NCI-H82 (cell line): ENCODE measurements at regions not wholly inside any gene's neighbourhood (a gene's known extent, or its start where the extent isn't known, plus 50 kb on each side); places are given as distances from the start of the nearest gene placed in this dataset.
A peak's percentile ranks its signal among the peaks of the same experiment; 100 is the strongest.

ENCODE experiments used
- DNase-seq: peaks from one replicate; lab custom pipeline; 2025; lab: John Stamatoyannopoulos, UW

DNA sequence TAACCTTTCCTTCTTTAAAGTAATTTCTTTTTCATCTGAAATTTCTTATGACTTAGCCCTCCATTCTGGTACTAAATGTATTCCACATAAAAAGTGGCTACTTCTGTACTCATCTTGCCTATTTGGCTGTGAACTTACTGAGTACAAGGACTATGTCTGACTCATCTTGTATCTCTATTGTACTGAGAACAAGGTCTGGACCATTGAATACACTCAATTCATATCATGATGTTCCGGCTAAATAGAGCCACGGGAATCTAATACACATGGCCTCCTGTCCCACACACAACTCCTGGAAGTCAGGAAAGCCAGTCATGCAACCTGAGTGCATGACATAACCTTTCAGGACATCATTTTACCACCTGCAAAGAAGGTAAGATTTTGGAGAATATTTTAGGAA lies 203.9 kb downstream of the PLK2 start:
- no peak for DNase-seq

DNA sequence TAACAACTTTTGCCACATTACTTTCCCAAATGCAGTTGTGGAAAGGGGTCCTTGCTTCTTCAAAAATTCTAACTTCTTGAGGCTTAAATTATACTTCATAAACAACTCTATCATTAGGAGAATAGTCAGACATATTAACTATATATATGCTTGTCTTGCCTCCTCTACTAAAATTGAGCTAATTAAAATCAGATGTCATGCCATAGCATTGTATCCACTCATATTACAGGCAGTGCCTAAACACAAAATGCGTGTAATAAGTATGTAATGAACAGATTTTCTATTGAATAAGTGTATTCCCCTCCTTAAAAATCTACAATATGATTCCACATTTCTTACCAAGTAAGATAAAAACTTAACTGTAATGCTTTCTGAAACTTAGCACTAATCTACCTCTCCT lies 204.5 kb downstream of the PLK2 start:
- no peak for DNase-seq

GRCh38 chr5:58248221-58248620 lies 211.7 kb downstream of the PLK2 start:
- no peak for DNase-seq

DNA sequence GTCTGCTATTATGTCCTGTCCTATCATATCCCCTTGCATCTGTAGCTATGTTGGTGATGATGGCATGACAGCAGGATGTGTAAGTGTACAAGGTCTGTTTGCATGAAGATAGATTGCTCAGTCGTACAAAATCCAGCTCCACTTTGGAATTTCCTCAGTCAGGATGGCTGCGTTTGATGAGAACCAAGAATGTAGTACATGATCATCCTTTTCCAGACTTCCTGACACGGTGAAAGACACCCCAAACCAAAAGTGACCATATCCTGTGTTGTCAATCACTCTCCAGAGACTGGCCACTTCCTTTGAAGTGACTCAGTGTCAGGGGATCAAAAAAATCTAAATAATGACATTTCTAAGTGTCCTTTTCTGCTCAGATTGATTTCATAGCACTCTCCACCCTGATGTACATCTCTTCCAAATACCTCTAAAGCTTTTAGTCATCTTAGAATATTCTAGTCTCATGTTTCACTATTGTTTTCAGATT lies 213.4 kb downstream of the PLK2 start:
- DNase-seq, result no peak

GRCh38 chr5:58245476-58245840 lies 214.4 kb downstream of the PLK2 start:
- DNase-seq, result no peak

DNA sequence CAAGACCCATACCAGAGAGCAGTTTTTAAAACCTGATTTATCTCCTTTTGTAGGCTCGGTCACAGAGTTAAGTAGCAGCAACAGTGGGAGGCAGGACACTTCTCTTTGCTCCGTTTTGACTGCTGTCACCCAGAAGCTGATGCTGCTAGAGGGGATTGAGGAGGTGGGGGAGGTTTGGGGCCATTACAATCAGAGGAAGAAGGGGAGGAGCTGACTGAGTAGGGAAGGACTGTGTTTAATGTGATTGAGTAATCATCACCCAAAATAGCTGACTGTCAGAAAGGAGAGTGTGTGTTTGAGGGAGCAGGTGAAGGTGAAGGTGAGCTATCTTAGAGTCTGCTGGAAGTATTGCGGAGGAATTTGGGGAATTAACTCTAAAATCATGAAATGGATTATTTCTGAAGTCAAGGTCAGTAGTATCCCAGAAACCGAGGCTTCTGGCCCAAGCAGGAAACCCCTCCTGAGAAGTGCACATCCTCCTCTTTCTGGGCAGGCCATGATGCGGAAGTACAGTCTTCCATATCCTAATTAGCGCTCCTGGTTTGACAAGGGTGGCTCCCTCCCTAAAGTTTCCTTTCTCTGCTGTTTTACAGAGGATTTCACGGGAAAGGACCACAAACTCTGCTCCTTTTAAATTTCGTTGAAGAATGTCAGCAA lies 214.9 kb downstream of the PLK2 start:
- no peak for DNase-seq

- DNase-seq, result no peak
These were observed 218.5 kb downstream of the PLK2 start for GRCh38 chr5:58241389-58241788.

DNA sequence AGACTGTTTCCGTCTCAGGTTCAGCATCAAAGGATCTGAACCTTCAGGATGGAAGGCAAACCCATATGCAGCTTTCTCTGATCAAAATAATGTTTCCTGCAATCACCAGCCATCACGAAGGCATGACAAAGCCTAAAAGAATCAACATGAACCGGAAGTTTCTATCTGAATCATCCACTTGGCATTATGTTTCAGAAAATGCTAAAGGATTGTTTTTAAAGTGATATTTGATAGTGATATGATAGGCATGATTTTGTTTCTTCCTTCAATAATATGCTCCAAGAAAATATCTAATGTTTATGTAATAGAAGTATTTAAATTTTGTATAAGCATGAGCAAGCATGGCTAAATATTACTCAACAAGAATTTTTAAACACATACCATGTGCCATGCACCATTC lies 219.6 kb downstream of the PLK2 start:
- DNase-seq, result no peak

DNA sequence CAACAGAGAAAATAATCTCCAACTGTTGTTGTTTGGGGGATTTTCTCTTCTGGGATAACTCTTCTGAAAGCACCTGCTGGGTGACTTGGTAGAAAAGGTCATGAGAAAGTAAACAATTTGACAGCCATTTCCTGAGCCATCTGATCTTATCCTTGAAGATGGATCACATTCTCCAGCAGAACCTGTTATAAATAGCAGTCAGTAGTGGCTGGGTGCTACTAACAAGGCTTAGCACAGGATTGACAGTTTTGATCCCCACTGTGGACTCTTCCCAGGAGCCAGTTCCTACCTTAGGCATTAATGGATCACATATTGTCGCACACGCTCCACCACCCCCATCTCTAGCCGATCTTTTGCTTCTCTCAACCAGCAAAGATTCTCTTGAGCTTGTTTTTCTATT lies 220.2 kb downstream of the PLK2 start:
- DNase-seq, result peak; percentile 84

DNA sequence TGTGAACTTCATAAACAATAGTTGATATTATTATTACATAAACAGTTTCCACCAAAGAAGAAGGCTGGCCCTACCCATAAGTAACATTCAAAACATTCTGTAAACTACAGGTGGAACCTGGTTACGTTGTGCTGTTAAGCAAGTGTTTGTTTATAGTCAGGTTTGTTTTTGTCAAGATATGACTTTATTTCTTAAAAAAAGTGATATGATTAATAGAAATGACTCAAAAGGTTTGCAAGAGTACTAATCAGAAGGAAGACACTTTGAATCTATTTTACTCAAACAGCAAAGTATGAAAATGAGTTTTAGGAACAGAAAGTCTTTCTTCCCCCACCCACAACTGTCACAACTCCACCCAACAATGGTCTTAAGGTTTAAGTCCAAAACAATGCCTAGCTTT lies 220.8 kb downstream of the PLK2 start:
- no peak for DNase-seq

DNA sequence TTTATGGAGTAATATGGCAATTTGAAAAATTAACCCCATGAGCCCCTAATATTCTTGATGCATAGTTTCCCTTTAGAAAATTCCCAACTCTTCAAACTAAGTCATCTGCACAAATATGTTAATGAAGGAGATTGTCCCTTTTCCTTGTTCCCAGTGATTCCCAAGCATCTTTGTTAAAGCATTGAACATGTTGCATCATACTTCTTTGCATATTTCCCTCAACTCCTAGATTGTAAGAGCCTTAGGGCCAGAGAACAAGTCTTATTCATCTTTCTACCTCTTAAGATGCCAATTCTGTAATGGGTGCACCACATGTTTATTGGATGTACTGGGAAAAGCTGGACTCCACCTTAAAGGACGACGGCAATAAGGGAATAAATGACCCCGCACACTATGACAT lies 223.4 kb downstream of the PLK2 start:
- DNase-seq, result no peak

- no peak for DNase-seq
These were observed 224.6 kb downstream of the PLK2 start for GRCh38 chr5:58235299-58235698.

GRCh38 chr5:58232130-58232529 lies 227.8 kb downstream of the PLK2 start:
- DNase-seq, result no peak

DNA sequence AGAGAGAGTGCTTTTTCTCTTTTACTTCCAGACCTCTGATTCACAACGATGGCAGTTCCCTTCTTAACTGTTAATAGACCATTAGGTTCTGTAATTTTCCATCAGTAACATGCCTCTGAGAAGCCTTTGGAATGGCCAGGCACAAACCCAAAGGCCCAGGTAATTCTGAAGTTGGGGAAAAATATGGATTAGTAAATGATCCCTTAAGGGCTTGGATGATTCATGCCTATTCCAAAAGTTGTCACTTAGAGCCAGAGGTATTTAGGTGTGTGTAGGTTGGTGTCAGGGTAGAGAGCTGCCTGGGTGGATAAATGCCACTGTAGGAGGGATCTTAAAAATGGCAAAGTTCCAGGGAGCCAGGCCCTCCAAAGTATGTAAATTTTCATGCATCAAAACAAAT lies 228.8 kb downstream of the PLK2 start:
- DNase-seq, result no peak

- no peak for DNase-seq
These were observed 231.0 kb downstream of the PLK2 start for GRCh38 chr5:58228896-58229295.

DNA sequence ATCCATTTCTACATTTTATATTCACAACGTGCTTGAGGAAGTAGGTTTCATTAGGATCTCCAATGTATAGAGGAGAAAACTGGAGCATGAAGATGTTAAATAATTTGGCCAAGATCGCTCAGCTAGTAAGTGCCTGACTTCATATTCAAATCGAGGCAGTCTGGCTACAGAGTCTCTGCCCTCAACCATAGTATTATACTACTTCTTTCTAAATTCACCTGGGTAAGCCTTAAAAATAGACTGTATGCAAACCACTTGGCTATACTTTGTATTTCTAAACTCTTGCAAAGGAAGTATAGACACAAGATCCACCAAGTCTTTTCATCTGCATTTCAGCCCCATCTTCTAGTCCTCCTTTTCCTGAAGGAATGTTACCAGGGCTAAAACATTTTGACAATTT lies 232.0 kb downstream of the PLK2 start:
- no peak for DNase-seq

DNA sequence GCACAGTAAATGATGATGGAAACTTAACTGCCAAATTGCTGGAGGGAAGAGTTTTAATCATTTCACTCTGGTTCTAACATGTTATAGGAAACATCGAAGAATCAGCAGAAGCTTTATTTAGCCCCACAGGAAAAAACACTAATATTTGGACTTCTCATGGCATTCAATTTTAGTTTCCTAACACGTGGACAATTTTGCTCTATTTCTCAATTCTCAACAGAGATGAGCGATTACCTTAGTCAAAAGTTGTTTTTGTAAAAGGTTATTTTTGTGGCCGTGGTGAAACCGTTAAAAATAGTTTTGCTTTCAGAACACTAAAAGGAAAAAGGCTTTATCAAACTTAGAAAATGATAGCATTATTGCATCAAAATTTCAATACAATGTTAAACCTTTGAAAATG lies 235.2 kb downstream of the PLK2 start:
- no peak for DNase-seq

DNA sequence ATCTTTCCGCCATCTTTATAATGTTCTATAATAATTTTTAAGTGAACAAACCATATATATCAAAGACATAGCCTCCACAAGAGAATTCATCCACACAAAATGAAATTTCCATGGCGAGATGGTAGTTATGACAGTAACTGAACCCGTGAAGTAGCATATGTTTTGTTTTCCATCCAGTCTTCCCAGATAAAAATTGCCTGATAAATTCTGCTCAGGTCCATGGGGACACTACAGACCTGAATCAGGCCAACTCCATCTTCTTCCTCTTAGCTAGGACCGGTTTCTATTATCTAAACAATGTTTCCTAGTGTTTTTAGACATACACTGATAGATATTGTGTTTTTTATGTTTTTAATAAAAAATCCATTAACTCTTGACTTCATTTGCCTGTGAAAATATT lies 235.7 kb downstream of the PLK2 start:
- DNase-seq, result no peak

GRCh38 chr5:58215364-58215763 lies 244.5 kb downstream of the PLK2 start:
- no peak for DNase-seq

- DNase-seq, result no peak
These were observed 248.4 kb downstream of the PLK2 start for GRCh38 chr5:58211441-58211840.

- no peak for DNase-seq
These were observed 251.2 kb downstream of the PLK2 start for GRCh38 chr5:58208674-58209073.

DNA sequence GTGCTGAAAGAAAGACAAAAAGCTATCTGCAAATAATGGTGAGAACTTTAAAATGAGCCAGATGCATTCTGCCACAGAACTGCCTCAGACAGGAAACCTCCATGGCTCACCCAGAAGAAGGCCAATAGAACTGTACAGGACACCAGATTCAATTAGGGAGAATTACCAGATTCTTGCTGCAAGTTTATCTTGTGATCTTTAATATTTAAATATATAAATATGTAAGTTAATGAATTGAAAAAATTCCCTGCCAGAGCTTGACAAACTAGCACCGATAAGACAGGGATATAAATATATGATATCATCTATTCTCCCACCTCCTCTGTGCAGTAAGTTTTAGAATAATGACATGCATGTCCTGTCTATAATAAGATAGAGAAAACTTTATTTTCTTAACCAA lies 252.8 kb downstream of the PLK2 start:
- no peak for DNase-seq

GRCh38 chr5:58204966-58205365 lies 254.9 kb downstream of the PLK2 start:
- no peak for DNase-seq

DNA sequence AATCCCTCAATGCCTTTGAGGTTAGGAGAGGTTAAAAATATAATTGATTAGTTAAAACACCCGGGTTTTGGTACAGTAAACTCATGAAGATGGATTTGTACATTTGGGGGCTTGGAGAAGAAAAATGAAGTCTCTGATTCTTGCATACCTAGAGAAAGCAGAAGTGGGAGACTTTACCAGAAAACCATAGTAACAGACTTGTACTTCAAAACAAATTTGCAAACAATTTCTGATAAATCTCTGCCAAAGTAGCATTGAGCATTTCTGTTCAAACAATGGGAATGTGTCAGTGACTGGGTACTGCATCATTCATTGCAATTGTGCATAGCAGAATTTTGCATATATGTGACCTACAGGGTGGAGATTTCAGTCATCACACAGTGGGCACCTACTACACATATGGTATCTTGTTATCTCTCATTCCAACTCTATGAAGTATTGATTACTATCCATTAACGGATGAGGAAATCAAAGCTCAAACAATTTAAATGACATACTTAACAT lies 256.9 kb downstream of the PLK2 start:
- no peak for DNase-seq
